Ishikawa (cell line): ENCODE measurements at regions not wholly inside any gene's neighbourhood (a gene's known extent, or its start where the extent isn't known, plus 50 kb on each side); places are given as distances from the start of the nearest gene placed in this dataset.

Source experiments
- EP300 ChIP-seq: IDR thresholded peaks from 2 replicates; pipeline ENCODE4 v1.6.1; 2012; ENCODE audit warnings: borderline replicate concordance
- NFIC ChIP-seq: IDR thresholded peaks from 2 replicates; pipeline ENCODE4 v1.6.1; 2012
- RAD21 ChIP-seq: IDR thresholded peaks from 2 replicates; pipeline ENCODE4 v1.6.1; 2012; ENCODE audit warnings: low read depth
- REST ChIP-seq: IDR thresholded peaks from 2 replicates; pipeline ENCODE4 v1.6.1; 2012; ENCODE audit warnings: low read depth, mild to moderate bottlenecking
- USF1 ChIP-seq: IDR thresholded peaks from 2 replicates; pipeline ENCODE4 v1.6.1; 2012
- YY1 ChIP-seq: IDR thresholded peaks from 2 replicates; pipeline ENCODE4 v1.6.1; 2012; ENCODE audit warnings: low read depth

GRCh38 chr3:160049565-160049964 lies 60.9 kb downstream of the IL12A start:
- TF ChIP-seq USF1 (no peak), YY1 (no peak), EP300 (no peak), REST (no peak), NFIC (no peak), RAD21 (no peak)
